HEK293 (cell line): ENCODE measurements at regions not wholly inside any gene's neighbourhood (a gene's known extent, or its start where the extent isn't known, plus 50 kb on each side); places are given as distances from the start of the nearest gene placed in this dataset.

Experiments
- CTCF ChIA-PET: fragments of 350-600 bp; formaldehyde crosslinking; extraction: SDS; loops from one replicate; lab custom pipeline; 2021; ENCODE audit warnings: antibody characterized with exemption; lab: Yijun Ruan, JAX
- POLR2A ChIA-PET: fragments of 300-600 bp; formaldehyde crosslinking; extraction: SDS; loops from one replicate; lab custom pipeline; 2020; ENCODE audit warnings: antibody characterized with exemption, inconsistent platforms; lab: Yijun Ruan, JAX
- H3K27ac ChIP-seq: fragments of 200-500 bp; sonication (Bioruptor generic); 2 replicates; pipeline ENCODE4 v1.5.1; 2014; ENCODE audit warnings: low read depth, low read length, control low read depth, inconsistent platforms; ENCODE audit errors: extremely low read depth
- H3K36me3 ChIP-seq, 2 experiments: fragments of 200-500 bp in 1 of 2; sonication (Bioruptor generic) in 1 of 2; 1 replicate in 1 of 2; 2 replicates in 1 of 2; pipeline ENCODE4 v1.5.1; 2014 to 2017; ENCODE audit warnings: inconsistent platforms in 2 of 2, low read length in 2 of 2; ENCODE audit not compliant: control insufficient read depth in 2 of 2, insufficient read depth in 1 of 2
- H3K4me1 ChIP-seq: fragments of 200-500 bp; sonication (Bioruptor generic); 2 replicates; pipeline ENCODE4 v1.5.1; 2014; ENCODE audit warnings: mild to moderate bottlenecking, low read length, inconsistent platforms; ENCODE audit not compliant: control insufficient read depth, insufficient read depth
- H3K4me3 ChIP-seq: 2 replicates; pipeline ENCODE4 v1.5.1; 2011; ENCODE audit warnings: low read depth, mild to moderate bottlenecking, control low read depth, low read length, moderate library complexity
- H3K9me3 ChIP-seq: fragments of 200-500 bp; sonication (Bioruptor generic); 2 replicates; pipeline ENCODE4 v1.5.1; 2014; ENCODE audit warnings: low read depth, low read length, inconsistent platforms; ENCODE audit not compliant: control insufficient read depth, insufficient read depth
- GLIS2 ChIP-seq: fragments of 450-650 bp; formaldehyde crosslinking; IDR thresholded peaks from 2 replicates; pipeline ENCODE4 v1.5.1; 2016; ENCODE audit warnings: missing biosample characterization, missing genetic modification characterization
- KLF1 ChIP-seq: fragments of 450-650 bp; formaldehyde crosslinking; IDR thresholded peaks from 2 replicates; pipeline ENCODE4 v1.5.1; 2016; ENCODE audit warnings: missing biosample characterization, missing genetic modification characterization
- SCRT2 ChIP-seq: fragments of 450-650 bp; formaldehyde crosslinking; IDR thresholded peaks from 2 replicates; pipeline ENCODE4 v1.5.1; 2016; ENCODE audit warnings: missing biosample characterization, missing genetic modification characterization
- ZBTB20 ChIP-seq: fragments of 450-650 bp; formaldehyde crosslinking; IDR thresholded peaks from 2 replicates; pipeline ENCODE4 v1.5.1; 2016; ENCODE audit warnings: missing biosample characterization, missing genetic modification characterization
- ZNF112 ChIP-seq: fragments of 450-650 bp; formaldehyde crosslinking; IDR thresholded peaks from 2 replicates; pipeline ENCODE4 v1.5.0; 2017; ENCODE audit warnings: missing biosample characterization, missing genetic modification characterization
- ZNF174 ChIP-seq: fragments of 450-650 bp; formaldehyde crosslinking; IDR thresholded peaks from 2 replicates; pipeline ENCODE4 v1.5.0; 2017; ENCODE audit warnings: missing biosample characterization, mild to moderate bottlenecking, missing genetic modification characterization
- ZNF175 ChIP-seq: fragments of 450-650 bp; formaldehyde crosslinking; IDR thresholded peaks from 2 replicates; pipeline ENCODE4 v1.5.1; 2016; ENCODE audit warnings: missing biosample characterization, missing genetic modification characterization
- ZNF221 ChIP-seq: fragments of 450-650 bp; formaldehyde crosslinking; IDR thresholded peaks from 2 replicates; pipeline ENCODE4 v1.5.1; 2017; ENCODE audit warnings: missing biosample characterization, missing genetic modification characterization, borderline replicate concordance
- ZNF26 ChIP-seq: fragments of 450-650 bp; formaldehyde crosslinking; IDR thresholded peaks from 2 replicates; pipeline ENCODE4 v1.5.1; 2016; ENCODE audit warnings: missing biosample characterization, missing genetic modification characterization
- ZNF280D ChIP-seq: fragments of 450-650 bp; formaldehyde crosslinking; IDR thresholded peaks from 2 replicates; pipeline ENCODE4 v1.5.1; 2016; ENCODE audit warnings: missing biosample characterization, missing genetic modification characterization
- ZNF311 ChIP-seq: fragments of 450-650 bp; formaldehyde crosslinking; IDR thresholded peaks from 2 replicates; pipeline ENCODE4 v1.5.1; 2017; ENCODE audit warnings: missing biosample characterization, missing genetic modification characterization, borderline replicate concordance
- ZNF416 ChIP-seq: fragments of 450-650 bp; formaldehyde crosslinking; IDR thresholded peaks from 2 replicates; pipeline ENCODE4 v1.5.1; 2016; ENCODE audit warnings: missing biosample characterization, missing genetic modification characterization
- ZNF514 ChIP-seq: fragments of 450-650 bp; formaldehyde crosslinking; IDR thresholded peaks from 2 replicates; pipeline ENCODE4 v1.5.1; 2016; ENCODE audit warnings: missing biosample characterization, missing genetic modification characterization
- ZNF621 ChIP-seq: fragments of 450-650 bp; formaldehyde crosslinking; IDR thresholded peaks from 2 replicates; pipeline ENCODE4 v1.5.1; 2017; ENCODE audit warnings: missing biosample characterization, missing genetic modification characterization
- ZNF624 ChIP-seq: fragments of 450-650 bp; formaldehyde crosslinking; IDR thresholded peaks from 2 replicates; pipeline ENCODE4 v1.5.1; 2017; ENCODE audit warnings: missing biosample characterization, missing genetic modification characterization
- ZNF677 ChIP-seq: fragments of 450-650 bp; IDR thresholded peaks from 2 replicates; pipeline ENCODE4 v1.5.0; 2018; ENCODE audit warnings: missing biosample characterization, mild to moderate bottlenecking, missing genetic modification characterization, moderate library complexity
- ZNF837 ChIP-seq: fragments of 450-650 bp; formaldehyde crosslinking; IDR thresholded peaks from 2 replicates; pipeline ENCODE4 v1.5.1; 2016; ENCODE audit warnings: missing biosample characterization, missing genetic modification characterization
- ZXDB ChIP-seq: fragments of 450-650 bp; formaldehyde crosslinking; IDR thresholded peaks from 2 replicates; pipeline ENCODE4 v1.5.1; 2016; ENCODE audit warnings: missing biosample characterization, missing genetic modification characterization
- TF ChIP-seq, protein P1 (sequence below): fragments of 450-650 bp; formaldehyde crosslinking; IDR thresholded peaks from 2 replicates; pipeline ENCODE4 v1.5.0; 2017; ENCODE audit warnings: missing biosample characterization, missing genetic modification characterization, borderline replicate concordance
- TF ChIP-seq, protein P2 (sequence below): fragments of 450-650 bp; formaldehyde crosslinking; optimal IDR thresholded peaks from 2 replicates; pipeline ENCODE3; 2016; ENCODE audit warnings: missing biosample characterization, mild to moderate bottlenecking, missing genetic modification characterization

DNA sequence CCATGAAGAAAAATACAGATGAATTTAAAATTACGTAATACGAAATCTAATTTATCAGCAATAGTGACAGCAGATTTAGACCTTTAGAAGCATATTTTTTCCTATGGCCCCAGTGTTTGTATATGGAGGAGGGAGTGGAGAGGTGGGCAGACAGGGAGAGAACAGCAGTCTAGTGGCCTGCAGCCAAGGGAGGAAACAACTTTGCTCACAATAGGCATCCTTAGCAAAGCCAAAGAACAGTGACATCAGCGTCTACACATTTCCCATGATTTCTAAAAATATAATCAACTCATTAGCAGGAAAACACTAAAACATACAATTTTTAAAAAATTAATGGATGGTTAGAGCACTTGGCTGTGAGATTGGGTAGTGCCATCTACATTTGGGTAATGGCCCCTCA, 622.6 kb upstream of the ATP2B1 start (continued):
- TF ChIP-seq, protein P1, sequence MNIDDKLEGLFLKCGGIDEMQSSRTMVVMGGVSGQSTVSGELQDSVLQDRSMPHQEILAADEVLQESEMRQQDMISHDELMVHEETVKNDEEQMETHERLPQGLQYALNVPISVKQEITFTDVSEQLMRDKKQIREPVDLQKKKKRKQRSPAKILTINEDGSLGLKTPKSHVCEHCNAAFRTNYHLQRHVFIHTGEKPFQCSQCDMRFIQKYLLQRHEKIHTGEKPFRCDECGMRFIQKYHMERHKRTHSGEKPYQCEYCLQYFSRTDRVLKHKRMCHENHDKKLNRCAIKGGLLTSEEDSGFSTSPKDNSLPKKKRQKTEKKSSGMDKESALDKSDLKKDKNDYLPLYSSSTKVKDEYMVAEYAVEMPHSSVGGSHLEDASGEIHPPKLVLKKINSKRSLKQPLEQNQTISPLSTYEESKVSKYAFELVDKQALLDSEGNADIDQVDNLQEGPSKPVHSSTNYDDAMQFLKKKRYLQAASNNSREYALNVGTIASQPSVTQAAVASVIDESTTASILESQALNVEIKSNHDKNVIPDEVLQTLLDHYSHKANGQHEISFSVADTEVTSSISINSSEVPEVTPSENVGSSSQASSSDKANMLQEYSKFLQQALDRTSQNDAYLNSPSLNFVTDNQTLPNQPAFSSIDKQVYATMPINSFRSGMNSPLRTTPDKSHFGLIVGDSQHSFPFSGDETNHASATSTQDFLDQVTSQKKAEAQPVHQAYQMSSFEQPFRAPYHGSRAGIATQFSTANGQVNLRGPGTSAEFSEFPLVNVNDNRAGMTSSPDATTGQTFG = no peak
- no peak for TF ChIP-seq ZNF280D (tag by site-specific recombination)
- TF ChIP-seq KLF1 (tag by site-specific recombination) = no peak
- no peak for TF ChIP-seq ZNF416
- TF ChIP-seq ZNF174 (tag by site-specific recombination) = no peak
- no peak for TF ChIP-seq SCRT2

DNA sequence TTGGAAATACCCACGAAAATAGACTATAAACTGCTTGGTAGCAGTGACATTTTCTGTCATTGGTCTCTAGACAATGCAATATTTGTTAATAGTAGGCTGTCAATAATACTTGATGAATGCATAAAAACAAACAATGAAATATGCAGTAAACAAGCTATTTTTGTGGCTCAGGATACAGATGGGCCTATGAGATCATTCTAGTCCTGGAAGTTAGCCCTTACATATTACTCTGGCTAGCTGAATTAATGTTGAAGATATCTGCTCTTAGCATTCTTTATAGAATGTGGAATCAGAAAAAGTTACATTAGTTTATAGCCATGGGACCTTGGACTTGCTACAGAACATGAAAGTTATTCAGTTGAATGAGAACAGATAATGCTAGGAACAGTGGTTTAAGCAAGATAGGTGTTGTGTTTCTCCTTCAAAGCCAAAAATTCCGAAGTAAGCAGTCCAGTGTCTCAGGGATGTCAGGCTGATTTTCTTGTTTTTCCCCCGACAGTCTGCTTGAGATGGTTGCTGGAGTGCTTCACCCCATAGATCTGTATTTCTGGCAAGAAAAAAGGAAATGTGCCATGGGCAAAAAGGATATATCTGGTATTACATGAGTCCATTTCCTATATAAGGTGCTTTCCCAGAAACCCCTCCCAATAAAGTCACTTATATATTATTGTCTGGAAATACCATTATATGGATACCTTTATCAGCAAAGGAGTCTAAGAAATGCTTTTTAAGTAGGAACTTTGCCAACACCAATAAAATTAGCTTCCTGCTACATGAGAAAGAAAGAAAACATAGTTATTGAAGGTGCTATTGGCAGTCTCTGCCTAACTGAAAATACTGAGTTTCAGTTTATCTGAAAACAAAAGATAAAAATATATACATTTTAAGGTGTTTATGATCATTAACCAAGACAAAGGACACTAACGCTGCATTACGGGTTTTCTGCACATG, 619.4 kb upstream of the ATP2B1 start:
- ChIA-PET POLR2A (no interaction called here), CTCF (no interaction called here)
- no peaks in the 10 kb centered on the region for H3K4me1 ChIP-seq
- H3K4me3 ChIP-seq = no peak overlapping the region
- no peaks in the 10 kb centered on the region for H3K36me3 ChIP-seq
- TF ChIP-seq ZNF514 = no peak
- no peak for TF ChIP-seq ZXDB (tag by site-specific recombination)
- TF ChIP-seq, protein P2, sequence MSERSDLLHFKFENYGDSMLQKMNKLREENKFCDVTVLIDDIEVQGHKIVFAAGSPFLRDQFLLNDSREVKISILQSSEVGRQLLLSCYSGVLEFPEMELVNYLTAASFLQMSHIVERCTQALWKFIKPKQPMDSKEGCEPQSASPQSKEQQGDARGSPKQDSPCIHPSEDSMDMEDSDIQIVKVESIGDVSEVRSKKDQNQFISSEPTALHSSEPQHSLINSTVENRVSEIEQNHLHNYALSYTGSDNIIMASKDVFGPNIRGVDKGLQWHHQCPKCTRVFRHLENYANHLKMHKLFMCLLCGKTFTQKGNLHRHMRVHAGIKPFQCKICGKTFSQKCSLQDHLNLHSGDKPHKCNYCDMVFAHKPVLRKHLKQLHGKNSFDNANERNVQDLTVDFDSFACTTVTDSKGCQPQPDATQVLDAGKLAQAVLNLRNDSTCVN (tag by site-specific recombination) = no peak
- TF ChIP-seq ZBTB20 (tag by site-specific recombination) = no peak
- no peak for TF ChIP-seq ZNF26 (tag by site-specific recombination)
- no peak for TF ChIP-seq ZNF837 (tag by site-specific recombination)
- TF ChIP-seq ZNF621 (tag by site-specific recombination) = no peak
- no peaks in the 10 kb centered on the region for H3K9me3 ChIP-seq
- no peak overlapping the region for H3K27ac ChIP-seq

- ChIA-PET CTCF (interaction anchor here (0.7 kb wide), 1 partner anchor 522 kb away, joined by 3 read pairs; no protein-coding TSS in a partner anchor), POLR2A (no interaction called here)
- TF ChIP-seq ZNF624 (tag by site-specific recombination) = no peak
- no peak for TF ChIP-seq ZNF175 (tag by site-specific recombination)
- TF ChIP-seq ZNF677 (tag by site-specific recombination) = no peak
- no peak for TF ChIP-seq ZNF221
- no peak for TF ChIP-seq GLIS2
- TF ChIP-seq ZNF280D (tag by site-specific recombination) = no peak
- no peak for TF ChIP-seq ZNF514
- no peak for TF ChIP-seq ZNF416
- TF ChIP-seq ZNF311 = no peak
- TF ChIP-seq ZNF112 = no peak
- Histone ChIP-seq H3K36me3 (no peaks in the 10 kb centered on the region), H3K4me1 (no peaks in the 10 kb centered on the region), H3K4me3 (no peak overlapping the region), H3K9me3 (no peaks in the 10 kb centered on the region), H3K27ac (no peak overlapping the region)
These were observed 614.6 kb upstream of the ATP2B1 start for GRCh38 chr12:90323217-90323616.
